ENCODE measurements at regions not wholly inside any gene's neighbourhood (a gene's known extent, or its start where the extent isn't known, plus 50 kb on each side); places are given as distances from the start of the nearest gene placed in this dataset.
A peak's percentile ranks its signal among the peaks of the same experiment; 100 is the strongest.

DNA sequence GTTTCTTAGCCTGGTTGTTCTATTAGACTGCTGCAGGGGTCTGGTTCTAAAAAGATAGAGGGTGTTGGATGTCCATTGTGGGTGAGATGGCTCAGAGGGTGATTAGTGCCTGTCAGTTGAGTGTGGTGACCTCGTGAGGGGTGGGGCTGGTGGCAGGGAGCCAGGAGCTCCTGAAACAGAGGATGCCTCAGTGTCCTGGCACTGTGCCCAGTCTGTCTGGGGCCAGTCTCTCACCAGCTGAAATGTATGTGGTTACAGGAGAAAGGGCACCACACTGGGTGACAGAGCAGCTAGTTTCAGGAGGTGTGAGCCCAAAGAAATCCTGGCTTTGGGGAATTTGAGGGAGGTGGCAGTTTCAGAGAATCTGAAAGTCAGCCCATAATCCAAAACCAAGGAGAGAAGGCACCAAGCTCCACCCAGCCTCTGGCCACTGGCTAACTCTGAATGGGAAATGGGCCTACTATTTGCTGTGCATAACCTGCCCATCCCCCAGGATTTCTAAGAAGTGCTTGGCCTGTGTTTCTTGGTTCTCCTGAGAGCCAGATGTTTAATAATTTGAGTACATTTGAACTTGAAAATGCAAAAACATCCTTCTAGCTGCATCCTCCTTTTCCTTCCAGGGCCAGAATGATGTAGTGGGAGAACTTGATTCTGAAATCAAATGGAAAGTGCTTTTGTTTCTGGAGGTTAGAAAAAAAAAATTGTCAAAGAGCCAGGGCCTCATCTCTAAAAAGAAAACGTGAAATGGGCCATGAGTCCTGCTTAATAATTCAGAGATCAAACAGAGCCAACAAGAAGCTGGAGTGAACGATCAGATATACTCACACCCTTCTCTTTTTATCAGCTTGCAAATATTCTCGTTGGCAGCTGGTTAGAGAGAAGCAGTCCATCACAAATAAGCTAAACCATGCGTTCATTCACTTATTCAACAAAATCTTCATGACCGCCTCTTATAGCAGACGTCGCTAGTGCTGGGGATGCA lies 92.3 kb downstream of the B3GNT2 start:
- Histone ChIP-seq H3K4me2 (peak overlapping the region; percentile 52 to 73 (median 64)), H3K9me3 (replicated peaks in 1 of 11) (peaks cover 35 to 45% (median 41%) of the 10 kb centered on the region in 11 experiments), H3K27ac (peak overlapping the region in 8 of 11 experiments; percentile 4 to 55 (median 20); a peak in 11 of 22 replicates), H3K27me3 (no peaks in the 10 kb centered on the region), H3K4me1 (peaks cover 36 to 63% (median 47%) of the 10 kb centered on the region in 10 experiments), H3K9ac (peak overlapping the region in 1 of 11 experiments; percentile 29; a peak in 2 of 22 replicates), H3K4me3 (no peak overlapping the region), H3K36me3 (peaks cover 0 to 9% (median 0%) of the 10 kb centered on the region in 11 experiments; a peak in 4 of 22 replicates), H4K20me1 (no peaks in the 10 kb centered on the region)
- TF ChIP-seq Cebpa-rat (IDR thresholded peaks at IDR 0.05), result no peak

DNA sequence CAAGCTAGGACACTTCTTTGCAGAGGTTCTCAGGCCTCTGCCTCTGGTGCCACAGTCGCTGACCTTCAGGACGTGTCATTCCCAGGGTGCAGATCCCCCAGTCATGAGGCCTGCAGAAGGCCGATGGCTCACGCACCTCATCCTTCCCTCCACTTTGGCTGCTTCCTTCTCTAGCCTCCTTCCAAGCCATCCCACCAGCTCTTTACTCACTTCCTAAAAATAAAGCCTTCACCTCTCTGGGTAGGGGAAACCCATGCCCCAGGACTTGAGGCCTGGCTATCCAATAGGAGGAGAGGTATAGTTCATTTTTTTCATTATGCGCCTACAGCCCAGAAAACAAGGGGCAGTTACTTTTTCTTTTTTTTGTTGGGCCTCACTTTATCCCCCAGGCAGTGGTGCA lies 91.4 kb downstream of the B3GNT2 start:
- Histone ChIP-seq H3K9me3 (replicated peaks in 1 of 11) (peaks cover 35 to 47% (median 42%) of the 10 kb centered on the region in 11 experiments), H3K4me3 (no peak overlapping the region), H3K4me1 (peaks cover 27 to 54% (median 38%) of the 10 kb centered on the region in 10 experiments), H4K20me1 (no peaks in the 10 kb centered on the region), H3K27me3 (no peaks in the 10 kb centered on the region), H3K27ac (peak overlapping the region in 6 of 11 experiments; percentile 8 to 55 (median 36); a peak in 7 of 22 replicates), H3K4me2 (peak overlapping the region; percentile 52 to 73 (median 64)), H3K9ac (no peak overlapping the region), H3K36me3 (peaks cover 0 to 9% (median 0%) of the 10 kb centered on the region in 11 experiments; a peak in 4 of 22 replicates)
- no peak for TF ChIP-seq Cebpa-rat (IDR thresholded peaks at IDR 0.05)

DNA sequence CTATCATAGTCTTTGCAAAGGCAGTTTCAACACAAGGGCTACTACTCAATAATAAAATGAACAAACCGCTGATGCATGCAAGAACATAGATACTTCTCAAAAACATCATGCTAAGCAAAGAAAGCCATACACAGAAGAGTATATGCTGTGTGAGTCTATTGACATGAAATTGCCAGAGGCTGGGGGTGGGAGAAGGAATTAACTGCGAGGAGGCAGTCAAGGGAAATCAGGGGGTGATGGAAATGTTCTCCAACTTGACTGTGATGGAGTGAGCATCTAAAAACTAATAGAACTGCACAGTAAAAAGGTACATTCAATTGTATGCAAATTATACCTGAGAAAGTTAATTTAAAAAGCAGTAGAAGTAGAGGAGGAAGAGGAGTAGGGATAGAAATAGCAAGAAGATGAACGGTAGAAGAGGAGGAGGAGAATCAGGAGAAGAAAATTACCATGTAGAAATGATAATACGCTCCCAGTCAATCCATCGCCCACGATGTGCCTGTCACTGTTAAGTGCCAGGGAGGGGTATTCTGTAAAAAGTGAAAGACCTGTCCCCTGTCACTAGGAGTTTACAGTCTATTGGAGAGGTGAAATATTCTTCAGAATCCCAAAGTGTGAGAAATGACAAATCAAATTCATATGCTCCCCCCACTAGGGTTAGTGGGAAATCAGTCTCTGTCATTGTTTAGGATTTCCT lies 90.3 kb downstream of the B3GNT2 start:
- no peaks in the 10 kb centered on the region for H4K20me1 ChIP-seq
- H3K4me2 ChIP-seq, result 0 out of 22 replicates have a peak overlapping the region, but pooled peaks of 1 of the 11 experiments have one; percentile 3
- peaks cover 35 to 47% (median 42%) of the 10 kb centered on the region in 11 experiments for H3K9me3 ChIP-seq (replicated peaks in 1 of 11)
- H3K27ac ChIP-seq, result no peak overlapping the region
- H3K36me3 ChIP-seq, result peaks cover 0 to 9% (median 0%) of the 10 kb centered on the region in 11 experiments; a peak in 4 of 22 replicates
- H3K9ac ChIP-seq, result no peak overlapping the region
- H3K4me1 ChIP-seq, result peaks cover 17 to 44% (median 28%) of the 10 kb centered on the region in 10 experiments
- no peaks in the 10 kb centered on the region for H3K27me3 ChIP-seq
- H3K4me3 ChIP-seq, result no peak overlapping the region
- TF ChIP-seq Cebpa-rat (IDR thresholded peaks at IDR 0.05), result no peak

DNA sequence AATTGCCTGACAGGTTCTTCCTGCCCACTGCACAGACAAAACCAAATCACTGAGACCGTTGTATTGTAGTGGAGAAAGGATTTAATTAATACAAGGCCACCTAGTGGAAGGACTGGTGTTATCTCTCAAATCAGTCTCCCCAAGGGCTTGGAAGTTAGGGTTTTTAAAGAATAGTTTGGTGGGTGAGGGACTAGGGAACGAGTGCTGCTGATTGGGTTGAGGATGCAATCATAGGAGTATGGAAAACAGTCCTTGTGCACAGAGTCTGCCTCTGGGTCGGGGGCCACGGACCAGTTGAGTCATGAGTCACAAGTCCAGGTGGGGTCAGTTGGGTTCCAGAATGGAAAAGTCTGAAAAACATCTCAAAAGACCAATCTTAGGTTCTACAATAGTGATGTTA lies 89.1 kb downstream of the B3GNT2 start:
- Histone ChIP-seq H3K27me3 (no peaks in the 10 kb centered on the region), H3K4me1 (peaks cover 17 to 37% (median 24%) of the 10 kb centered on the region in 10 experiments), H3K4me2 (no peak overlapping the region), H3K27ac (no peak overlapping the region), H3K36me3 (peaks cover 0 to 9% (median 0%) of the 10 kb centered on the region in 11 experiments; a peak in 4 of 22 replicates), H4K20me1 (no peaks in the 10 kb centered on the region), H3K9me3 (replicated peaks in 1 of 11) (peaks cover 37 to 54% (median 47%) of the 10 kb centered on the region in 11 experiments), H3K4me3 (no peak overlapping the region; a peak in 1 of 20 replicates), H3K9ac (no peak overlapping the region)
- no peak for TF ChIP-seq Cebpa-rat (IDR thresholded peaks at IDR 0.05)

DNA sequence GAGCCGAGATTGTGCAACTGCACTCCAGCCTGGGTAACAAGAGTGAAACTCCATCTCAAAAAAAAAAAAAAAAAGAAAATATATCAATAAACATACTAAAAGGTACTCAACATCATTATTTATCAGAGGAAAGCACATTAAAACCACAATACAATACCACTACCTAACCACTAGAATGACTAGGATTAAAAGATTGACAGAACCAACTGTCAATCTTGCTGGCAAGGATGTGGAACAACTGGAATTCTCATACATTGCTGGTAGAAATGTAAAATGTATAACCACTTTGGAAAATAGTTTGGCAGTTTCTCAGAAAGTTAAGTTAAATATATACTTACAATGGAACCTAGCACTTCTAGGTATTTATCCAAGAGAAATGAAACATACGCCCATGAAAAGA lies 88.6 kb downstream of the B3GNT2 start:
- no peak overlapping the region for H3K4me2 ChIP-seq
- H3K27me3 ChIP-seq, result no peaks in the 10 kb centered on the region
- H3K36me3 ChIP-seq, result peaks cover 0 to 9% (median 0%) of the 10 kb centered on the region in 11 experiments; a peak in 4 of 22 replicates
- peaks cover 37 to 59% (median 51%) of the 10 kb centered on the region in 11 experiments for H3K9me3 ChIP-seq (replicated peaks in 1 of 11)
- no peak overlapping the region for H3K9ac ChIP-seq
- H4K20me1 ChIP-seq, result no peaks in the 10 kb centered on the region
- TF ChIP-seq Cebpa-rat (IDR thresholded peaks at IDR 0.05), result no peak
- H3K4me3 ChIP-seq, result no peak overlapping the region; a peak in 1 of 20 replicates
- peaks cover 17 to 37% (median 24%) of the 10 kb centered on the region in 10 experiments for H3K4me1 ChIP-seq
- no peak overlapping the region for H3K27ac ChIP-seq

DNA sequence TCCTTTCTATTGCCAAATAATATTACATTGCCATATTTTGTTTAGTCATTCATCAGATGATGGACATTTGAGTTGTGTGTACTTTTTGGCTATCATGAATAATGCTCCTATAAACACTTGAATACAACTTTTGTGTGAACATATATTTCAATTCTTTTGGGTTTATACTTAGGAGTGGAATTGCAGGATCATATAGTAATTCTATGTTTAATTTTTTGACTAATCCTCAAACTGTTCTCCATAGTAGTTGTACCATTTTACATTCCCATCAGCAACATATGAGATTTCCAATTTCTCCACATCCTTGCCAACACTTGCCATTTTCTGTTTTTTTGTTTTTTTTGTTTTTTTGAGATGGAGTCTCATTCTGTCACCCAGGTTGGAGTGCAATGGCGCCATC lies 87.2 kb downstream of the B3GNT2 start:
- no peak overlapping the region for H3K4me3 ChIP-seq
- no peaks in the 10 kb centered on the region for H3K27me3 ChIP-seq
- H3K36me3 ChIP-seq, result peaks cover 0 to 10% (median 2%) of the 10 kb centered on the region in 11 experiments; a peak in 6 of 22 replicates
- no peak overlapping the region for H3K27ac ChIP-seq
- no peaks in the 10 kb centered on the region for H4K20me1 ChIP-seq
- H3K4me1 ChIP-seq, result peaks cover 8 to 24% (median 11%) of the 10 kb centered on the region in 10 experiments
- H3K4me2 ChIP-seq, result no peak overlapping the region
- peaks cover 50 to 72% (median 65%) of the 10 kb centered on the region in 11 experiments for H3K9me3 ChIP-seq (replicated peaks in 1 of 11)
- no peak overlapping the region for H3K9ac ChIP-seq
- TF ChIP-seq Cebpa-rat (IDR thresholded peaks at IDR 0.05), result no peak

DNA sequence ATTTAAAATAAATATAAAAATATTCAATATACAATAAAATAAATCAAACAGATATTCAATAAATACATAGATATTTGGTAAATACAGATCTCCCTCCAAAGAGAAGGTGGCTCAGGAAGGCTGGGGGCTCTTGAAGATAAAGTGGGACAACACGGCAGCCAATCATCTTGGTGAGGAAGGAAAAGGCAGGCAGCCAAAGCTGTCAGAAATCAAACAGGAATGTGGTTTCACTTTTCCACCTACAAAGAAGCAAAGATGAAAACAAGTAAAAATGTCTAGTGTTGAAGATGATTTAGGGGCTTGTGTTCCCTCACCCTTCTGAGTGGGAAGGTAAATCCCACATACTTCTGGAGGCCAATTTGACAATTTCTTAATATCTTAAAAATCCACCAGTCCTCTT lies 85.7 kb downstream of the B3GNT2 start:
- no peak for TF ChIP-seq Cebpa-rat (IDR thresholded peaks at IDR 0.05)
- H4K20me1 ChIP-seq, result no peaks in the 10 kb centered on the region
- no peak overlapping the region for H3K9ac ChIP-seq
- H3K27ac ChIP-seq, result no peak overlapping the region
- no peak overlapping the region for H3K4me2 ChIP-seq
- peaks cover 62 to 80% (median 71%) of the 10 kb centered on the region in 11 experiments for H3K9me3 ChIP-seq (replicated peaks in 1 of 11)
- H3K4me1 ChIP-seq, result peaks cover 0 to 9% (median 0%) of the 10 kb centered on the region in 10 experiments; a peak in 3 of 20 replicates
- H3K4me3 ChIP-seq, result no peak overlapping the region
- H3K36me3 ChIP-seq, result peaks cover 0 to 22% (median 8%) of the 10 kb centered on the region in 11 experiments; a peak in 8 of 22 replicates
- H3K27me3 ChIP-seq, result no peaks in the 10 kb centered on the region

DNA sequence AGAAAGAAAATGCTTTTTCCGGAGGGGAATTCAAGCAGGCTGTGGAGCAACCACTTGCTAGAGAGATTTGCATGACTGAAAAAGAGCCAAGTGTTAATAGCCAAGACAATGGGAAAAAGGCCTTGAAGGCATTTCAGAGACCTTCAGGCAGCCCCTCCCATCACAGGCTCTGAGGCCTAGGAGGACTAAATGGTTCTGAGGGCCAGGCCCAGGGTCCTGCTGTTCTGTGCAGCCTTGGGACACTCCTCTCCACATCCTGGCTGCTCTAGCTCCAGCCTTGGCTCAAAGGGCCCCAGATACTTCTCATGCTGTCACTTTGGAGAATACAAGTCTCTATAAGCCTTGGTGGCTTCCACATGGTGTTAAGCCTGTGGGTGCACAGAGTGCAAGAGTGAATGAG lies 81.8 kb downstream of the B3GNT2 start:
- Histone ChIP-seq H3K4me1 (no peaks in the 10 kb centered on the region), H3K4me3 (peak overlapping the region in 5 of 10 experiments; percentile 2 to 21 (median 6); a peak in 2 of 20 replicates), H3K27ac (no peak overlapping the region), H3K9ac (no peak overlapping the region), H3K27me3 (no peaks in the 10 kb centered on the region), H3K9me3 (replicated peaks in 1 of 11) (peaks cover 43 to 75% (median 53%) of the 10 kb centered on the region in 11 experiments), H3K4me2 (no peak overlapping the region), H3K36me3 (peaks cover 0 to 17% (median 6%) of the 10 kb centered on the region in 11 experiments; a peak in 6 of 22 replicates), H4K20me1 (no peaks in the 10 kb centered on the region)
- TF ChIP-seq Cebpa-rat (IDR thresholded peaks at IDR 0.05), result no peak

Measured in BLaER1 treated with 17β-estradiol and CSF1 and Interleukin-3, amounts not matched to agents 10 nM and 100 nM (cell line).